H9 (cell line): ENCODE measurements at regions not wholly inside any gene's neighbourhood (a gene's known extent, or its start where the extent isn't known, plus 50 kb on each side); places are given as distances from the start of the nearest gene placed in this dataset.

Experiments used
- DNase-seq: peaks from one replicate; pipeline ENCODE4 v3.0.0-alpha.2; 2017
- H2AFZ ChIP-seq: one replicate; pipeline ENCODE4 v1.6.1; 2013; ENCODE audit warnings: mild to moderate bottlenecking, low read length, control low read depth, moderate library complexity
- H2AK5ac ChIP-seq: 2 replicates; pipeline ENCODE4 v1.6.1; 2013; ENCODE audit warnings: low read length, control low read depth, mixed read lengths; ENCODE audit not compliant: insufficient read length
- H2BK120ac ChIP-seq: one replicate; pipeline ENCODE4 v1.6.1; 2013; ENCODE audit warnings: low read depth, mild to moderate bottlenecking, low read length, control low read depth, inconsistent platforms; ENCODE audit not compliant: poor library complexity, severe bottlenecking
- H2BK12ac ChIP-seq: 2 replicates; pipeline ENCODE4 v1.6.1; 2013; ENCODE audit warnings: low read length, control low read depth, mixed read lengths, low read depth; ENCODE audit not compliant: insufficient read length
- H2BK15ac ChIP-seq: 2 replicates; pipeline ENCODE4 v1.6.1; 2013; ENCODE audit warnings: low read depth, low read length, control low read depth
- H2BK20ac ChIP-seq: one replicate; pipeline ENCODE4 v1.6.1; 2013; ENCODE audit warnings: low read depth, mild to moderate bottlenecking, low read length, control low read depth, inconsistent platforms; ENCODE audit not compliant: poor library complexity, severe bottlenecking
- H2BK5ac ChIP-seq: 2 replicates; pipeline ENCODE4 v1.6.1; 2013; ENCODE audit warnings: low read length, control low read depth, mixed read lengths; ENCODE audit not compliant: insufficient read length
- H3K14ac ChIP-seq: 2 replicates; pipeline ENCODE4 v1.6.1; 2013; ENCODE audit warnings: low read length, control low read depth; ENCODE audit not compliant: insufficient read depth
- H3K18ac ChIP-seq: 2 replicates; pipeline ENCODE4 v1.6.1; 2013; ENCODE audit warnings: low read depth, mild to moderate bottlenecking, mixed read lengths, low read length, control low read depth; ENCODE audit not compliant: insufficient read length
- H3K23ac ChIP-seq: 2 replicates; pipeline ENCODE4 v1.6.1; 2013; ENCODE audit warnings: low read length, control low read depth, mixed read lengths, low read depth; ENCODE audit not compliant: insufficient read length
- H3K23me2 ChIP-seq: 2 replicates; pipeline ENCODE4 v1.6.1; 2013; ENCODE audit warnings: low read depth, mild to moderate bottlenecking, mixed read lengths, low read length, control low read depth; ENCODE audit not compliant: insufficient read length, poor library complexity, severe bottlenecking
- H3K27ac ChIP-seq: 2 replicates; pipeline ENCODE4 v1.5.1; 2013; ENCODE audit warnings: low read length, control low read depth, mixed read lengths, low read depth; ENCODE audit not compliant: insufficient read length
- H3K27me3 ChIP-seq: 2 replicates; pipeline ENCODE4 v1.6.1; 2013; ENCODE audit warnings: low read length, control low read depth, inconsistent platforms; ENCODE audit not compliant: insufficient read depth
- H3K4ac ChIP-seq: 2 replicates; pipeline ENCODE4 v1.6.1; 2013; ENCODE audit warnings: low read depth, mild to moderate bottlenecking, control low read depth, inconsistent platforms, low read length, moderate library complexity
- H3K4me1 ChIP-seq: 2 replicates; pipeline ENCODE4 v1.6.1; 2013; ENCODE audit warnings: low read length, control low read depth, inconsistent platforms; ENCODE audit not compliant: insufficient read depth
- H3K4me2 ChIP-seq: 2 replicates; pipeline ENCODE4 v1.6.1; 2013; ENCODE audit warnings: low read length, control low read depth, mixed read lengths; ENCODE audit not compliant: insufficient read length, insufficient read depth
- H3K56ac ChIP-seq: 2 replicates; pipeline ENCODE4 v1.6.1; 2013; ENCODE audit warnings: low read depth, mild to moderate bottlenecking, mixed read lengths, low read length, control low read depth; ENCODE audit not compliant: insufficient read length
- H3K79me1 ChIP-seq: 2 replicates; pipeline ENCODE4 v1.6.1; 2013; ENCODE audit warnings: low read depth, mild to moderate bottlenecking, moderate library complexity, low read length, control low read depth, inconsistent platforms; ENCODE audit not compliant: insufficient read depth, poor library complexity, severe bottlenecking
- H3K79me2 ChIP-seq: 2 replicates; pipeline ENCODE4 v1.6.1; 2013; ENCODE audit warnings: low read length, control low read depth, inconsistent platforms; ENCODE audit not compliant: insufficient read depth
- H3K9ac ChIP-seq: 2 replicates; pipeline ENCODE4 v1.6.1; 2013; ENCODE audit warnings: low read length, control low read depth, mixed read lengths; ENCODE audit not compliant: insufficient read length; ENCODE audit errors: extremely low read depth
- H3K9me3 ChIP-seq: one replicate; pipeline ENCODE4 v1.6.1; 2013; ENCODE audit warnings: low read depth, low read length, inconsistent platforms; ENCODE audit not compliant: control insufficient read depth
- H3T11ph ChIP-seq: one replicate; pipeline ENCODE4 v1.6.1; 2013; ENCODE audit warnings: mild to moderate bottlenecking, low read length, control low read depth, inconsistent platforms
- H4K20me1 ChIP-seq: one replicate; pipeline ENCODE4 v1.6.1; 2013; ENCODE audit not compliant: control insufficient read depth, insufficient read length, insufficient read depth
- H4K5ac ChIP-seq: 2 replicates; pipeline ENCODE4 v1.6.1; 2013; ENCODE audit warnings: low read depth, mild to moderate bottlenecking, mixed read lengths, low read length, control low read depth; ENCODE audit not compliant: insufficient read length
- H4K8ac ChIP-seq: replicated peaks from 2 replicates; pipeline ENCODE4 v1.6.1; 2013; ENCODE audit warnings: low read length, control low read depth, mixed read lengths, low read depth; ENCODE audit not compliant: insufficient read length
- H4K91ac ChIP-seq: 2 replicates; pipeline ENCODE4 v1.6.1; 2013; ENCODE audit warnings: low read depth, mild to moderate bottlenecking, moderate library complexity, mixed read lengths, low read length, control low read depth; ENCODE audit not compliant: insufficient read length
- H3K27ac Mint-ChIP-seq, 3 experiments: 2 replicates in 2 of 3; 3 replicates in 1 of 3; pipeline ENCODE4 v1.8.0; 2020 to 2021; ENCODE audit warnings: mixed read lengths in 3 of 3, mild to moderate bottlenecking in 1 of 3, moderate library complexity in 1 of 3
- H3K27me3 Mint-ChIP-seq: 2 replicates; pipeline ENCODE4 v1.8.0; 2021; ENCODE audit warnings: low read depth, mild to moderate bottlenecking, moderate library complexity, mixed read lengths
- H3K36me3 Mint-ChIP-seq, 3 experiments: 2 replicates in 2 of 3; 3 replicates in 1 of 3; pipeline ENCODE4 v1.8.0; 2020 to 2021; ENCODE audit warnings: low read depth in 3 of 3, mixed read lengths in 3 of 3; ENCODE audit not compliant: insufficient read depth in 1 of 3
- H3K4me1 Mint-ChIP-seq, 2 experiments: 2 replicates each; pipeline ENCODE4 v1.8.0; 2020; ENCODE audit warnings: mixed read lengths in 2 of 2
- H3K4me3 Mint-ChIP-seq, 2 experiments: 2 replicates in 1 of 2; 3 replicates in 1 of 2; pipeline ENCODE4 v1.8.0; 2020 to 2021; ENCODE audit warnings: mild to moderate bottlenecking in 2 of 2, mixed read lengths in 2 of 2, moderate library complexity in 1 of 2
- H3K9me3 Mint-ChIP-seq, 2 experiments: 2 replicates in 1 of 2; 3 replicates in 1 of 2; pipeline ENCODE4 v1.8.0; 2020; ENCODE audit warnings: mild to moderate bottlenecking in 2 of 2, mixed read lengths in 2 of 2, moderate library complexity in 1 of 2
- CTCF ChIP-seq: fragments of 200-600 bp; sonication (generic); conservative IDR thresholded peaks from 3 replicates; pipeline ENCODE4 v1.8.0; 2021; ENCODE audit warnings: antibody characterized with exemption, mild to moderate bottlenecking

- no peak overlapping the region for H3K18ac ChIP-seq
- no peaks in the 10 kb centered on the region for H3K23me2 ChIP-seq
- no peak overlapping the region for H2BK12ac ChIP-seq
- H3K14ac ChIP-seq = no peak overlapping the region
- no peak overlapping the region for H4K91ac ChIP-seq
- H2AFZ ChIP-seq = no peak overlapping the region
- Mint-ChIP-seq H3K27ac (no peak overlapping the region), H3K9me3 (no peaks in the 10 kb centered on the region), H3K36me3 (no peaks in the 10 kb centered on the region), H3K4me1 (peaks cover 34 to 48% of the 10 kb centered on the region in 2 experiments), H3K27me3 (peaks cover 3% of the 10 kb centered on the region; the same call in 1 of the 2 replicates), H3K4me3 (no peak overlapping the region)
- H3K27me3 ChIP-seq = no peaks in the 10 kb centered on the region
- H2BK20ac ChIP-seq = no peak overlapping the region
- no peak for DNase-seq
- no peak for TF ChIP-seq CTCF
- H3K27ac ChIP-seq = no peak overlapping the region
- H3K9ac ChIP-seq = no peak overlapping the region
- H3K9me3 ChIP-seq = no peaks in the 10 kb centered on the region
- H3K23ac ChIP-seq = no peak overlapping the region
- no peak overlapping the region for H3T11ph ChIP-seq
- H4K20me1 ChIP-seq = no peaks in the 10 kb centered on the region
- no peak overlapping the region for H3K4me2 ChIP-seq
- no peaks in the 10 kb centered on the region for H3K79me1 ChIP-seq
- H3K4ac ChIP-seq = no peak overlapping the region
- no peak overlapping the region for H2BK15ac ChIP-seq
- no peak overlapping the region for H2BK5ac ChIP-seq
- H3K79me2 ChIP-seq = no peaks in the 10 kb centered on the region
- no peak overlapping the region for H2BK120ac ChIP-seq
- no peak overlapping the region for H4K5ac ChIP-seq
- no peak overlapping the region for H4K8ac ChIP-seq
- peaks cover 6% of the 10 kb centered on the region; the same call in 1 of the 2 replicates for H3K4me1 ChIP-seq
- no peak overlapping the region for H2AK5ac ChIP-seq
- H3K56ac ChIP-seq = no peak overlapping the region
These were observed 63.7 kb upstream of the TFPI start for GRCh38 chr2:187617905-187618304.
